ENCODE measurements at regions not wholly inside any gene's neighbourhood (a gene's known extent, or its start where the extent isn't known, plus 50 kb on each side); places are given as distances from the start of the nearest gene placed in this dataset.

DNA sequence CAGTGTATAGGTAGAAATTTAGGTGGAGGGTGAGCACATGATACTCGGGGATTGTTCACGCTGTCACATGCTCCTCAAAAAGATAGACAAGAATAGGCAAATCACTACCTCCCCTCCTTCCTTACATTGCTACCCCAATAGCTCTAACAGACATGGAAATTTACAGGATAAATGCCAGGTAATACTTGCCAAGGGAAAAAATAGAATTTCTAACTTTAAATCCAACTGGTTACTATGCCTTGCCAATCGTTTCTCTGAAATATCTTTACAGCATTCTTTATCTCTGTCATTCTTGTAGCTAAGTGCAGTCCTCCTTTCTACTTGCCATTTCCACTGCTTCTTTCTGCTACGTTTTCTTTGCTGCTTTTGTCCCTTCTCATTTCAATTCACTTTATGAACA is 339.8 kb upstream of the ZEB2 start:
- WGBS (ENCODE audit: insufficient coverage): 94% methylated on average over 2 of the region's 4 CpGs
- no peak overlapping the region for H2AFZ ChIP-seq (ENCODE audit: insufficient read depth, low read depth, low read length, poor library complexity, severe bottlenecking)
- no peak overlapping the region for H3K27ac ChIP-seq (ENCODE audit: low read length in 2 of 2)
- peaks cover 0 to 3% (median 0%) of the 10 kb centered on the region in 3 donors for H3K9me3 ChIP-seq (ENCODE audit: control extremely low read depth in 1 of 3, control insufficient read depth in 2 of 3, insufficient read depth in 1 of 3, low read length in 2 of 3)
- no peak overlapping the region for H3K4me3 ChIP-seq (ENCODE audit: control extremely low read depth in 1 of 5, extremely low read depth in 1 of 5, insufficient read depth in 1 of 5, low read depth in 2 of 5, low read length in 4 of 5)
- TF ChIP-seq, protein P1, sequence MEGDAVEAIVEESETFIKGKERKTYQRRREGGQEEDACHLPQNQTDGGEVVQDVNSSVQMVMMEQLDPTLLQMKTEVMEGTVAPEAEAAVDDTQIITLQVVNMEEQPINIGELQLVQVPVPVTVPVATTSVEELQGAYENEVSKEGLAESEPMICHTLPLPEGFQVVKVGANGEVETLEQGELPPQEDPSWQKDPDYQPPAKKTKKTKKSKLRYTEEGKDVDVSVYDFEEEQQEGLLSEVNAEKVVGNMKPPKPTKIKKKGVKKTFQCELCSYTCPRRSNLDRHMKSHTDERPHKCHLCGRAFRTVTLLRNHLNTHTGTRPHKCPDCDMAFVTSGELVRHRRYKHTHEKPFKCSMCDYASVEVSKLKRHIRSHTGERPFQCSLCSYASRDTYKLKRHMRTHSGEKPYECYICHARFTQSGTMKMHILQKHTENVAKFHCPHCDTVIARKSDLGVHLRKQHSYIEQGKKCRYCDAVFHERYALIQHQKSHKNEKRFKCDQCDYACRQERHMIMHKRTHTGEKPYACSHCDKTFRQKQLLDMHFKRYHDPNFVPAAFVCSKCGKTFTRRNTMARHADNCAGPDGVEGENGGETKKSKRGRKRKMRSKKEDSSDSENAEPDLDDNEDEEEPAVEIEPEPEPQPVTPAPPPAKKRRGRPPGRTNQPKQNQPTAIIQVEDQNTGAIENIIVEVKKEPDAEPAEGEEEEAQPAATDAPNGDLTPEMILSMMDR (IDR thresholded peaks at IDR 0.05): no peak
- no peak for TF ChIP-seq EZH2 (IDR thresholded peaks at IDR 0.05; ENCODE audit: borderline replicate concordance, insufficient read depth, low read depth, low read length, poor library complexity, severe bottlenecking)
- ChIA-PET POLR2A (no interaction called here), CTCF (no interaction called here)
- H3K9ac ChIP-seq (ENCODE audit: low read length): no peak overlapping the region
- no peak for ATAC-seq (ENCODE audit: low read depth)
- H3K9me3 Mint-ChIP-seq (ENCODE audit: insufficient read depth): no peaks in the 10 kb centered on the region
- H3K4me2 ChIP-seq (replicated peaks; ENCODE audit: low read depth, low read length, poor library complexity, severe bottlenecking): no peak overlapping the region
- no peak for DNase-seq
- H3K27me3 ChIP-seq (replicated peaks in 1 of 4; ENCODE audit: control extremely low read depth in 1 of 4, control insufficient read depth in 3 of 4, insufficient read depth in 4 of 4, low read length in 3 of 4): no peaks in the 10 kb centered on the region
- no peaks in the 10 kb centered on the region for H4K20me1 ChIP-seq (ENCODE audit: control insufficient read depth, insufficient read depth, low read length, poor library complexity, severe bottlenecking)
- H3K27me3 Mint-ChIP-seq: no peaks in the 10 kb centered on the region
- no peak overlapping the region for H3K4me3 Mint-ChIP-seq
- no peaks in the 10 kb centered on the region for H3K36me3 ChIP-seq (replicated peaks in 1 of 2; ENCODE audit: control extremely low read depth in 1 of 2, control insufficient read depth in 1 of 2, extremely low read depth in 1 of 2, insufficient read depth in 2 of 2, low read length in 1 of 2)
- no peaks in the 10 kb centered on the region for H3K4me1 ChIP-seq (ENCODE audit: control insufficient read depth in 2 of 2, insufficient read depth in 2 of 2, low read length in 2 of 2)
- intact Hi-C loops (cut with micrococcal nuclease): no loop called here
- no peaks in the 10 kb centered on the region for H3K79me2 ChIP-seq (ENCODE audit: control insufficient read depth, insufficient read depth, low read length)
- H3K27ac Mint-ChIP-seq: no peak overlapping the region
- H3K4me1 Mint-ChIP-seq: no peaks in the 10 kb centered on the region

DNA sequence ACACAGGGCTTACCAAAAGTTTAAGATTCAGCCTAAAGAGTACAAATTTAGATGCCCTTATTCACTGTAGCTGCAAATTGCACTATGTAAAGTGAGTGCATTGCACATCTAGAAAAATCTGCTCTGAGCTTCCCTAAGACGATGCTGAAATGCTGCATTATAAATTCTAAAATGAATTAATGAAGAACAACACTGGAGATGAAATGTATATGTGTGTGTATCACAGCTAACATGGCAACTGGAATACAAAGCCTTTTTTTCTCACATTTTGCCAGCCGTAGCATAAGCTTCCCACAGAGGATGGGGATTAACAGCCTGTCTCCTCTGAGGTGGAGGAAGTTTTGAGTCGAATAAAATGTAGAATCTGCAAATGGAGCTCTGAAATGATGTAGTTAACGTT is 338.3 kb upstream of the ZEB2 start:
- H3K4me3 Mint-ChIP-seq: no peak overlapping the region
- ChIA-PET POLR2A (no interaction called here), CTCF (no interaction called here)
- H3K9me3 Mint-ChIP-seq (ENCODE audit: insufficient read depth): no peaks in the 10 kb centered on the region
- TF ChIP-seq EZH2 (IDR thresholded peaks at IDR 0.05; ENCODE audit: borderline replicate concordance, insufficient read depth, low read depth, low read length, poor library complexity, severe bottlenecking): no peak
- TF ChIP-seq, protein P1 (IDR thresholded peaks at IDR 0.05): no peak
- Histone ChIP-seq H3K27ac (ENCODE audit: low read length in 2 of 2) (no peak overlapping the region), H3K4me3 (ENCODE audit: control extremely low read depth in 1 of 5, extremely low read depth in 1 of 5, insufficient read depth in 1 of 5, low read depth in 2 of 5, low read length in 4 of 5) (no peak overlapping the region), H3K27me3 (replicated peaks in 1 of 4; ENCODE audit: control extremely low read depth in 1 of 4, control insufficient read depth in 3 of 4, insufficient read depth in 4 of 4, low read length in 3 of 4) (no peaks in the 10 kb centered on the region), H3K9ac (ENCODE audit: low read length) (no peak overlapping the region), H4K20me1 (ENCODE audit: control insufficient read depth, insufficient read depth, low read length, poor library complexity, severe bottlenecking) (no peaks in the 10 kb centered on the region), H2AFZ (ENCODE audit: insufficient read depth, low read depth, low read length, poor library complexity, severe bottlenecking) (no peak overlapping the region), H3K9me3 (ENCODE audit: control extremely low read depth in 1 of 3, control insufficient read depth in 2 of 3, insufficient read depth in 1 of 3, low read length in 2 of 3) (peaks cover 0 to 1% (median 0%) of the 10 kb centered on the region in 3 donors), H3K36me3 (replicated peaks in 1 of 2; ENCODE audit: control extremely low read depth in 1 of 2, control insufficient read depth in 1 of 2, extremely low read depth in 1 of 2, insufficient read depth in 2 of 2, low read length in 1 of 2) (no peaks in the 10 kb centered on the region), H3K4me1 (ENCODE audit: control insufficient read depth in 2 of 2, insufficient read depth in 2 of 2, low read length in 2 of 2) (no peaks in the 10 kb centered on the region), H3K4me2 (replicated peaks; ENCODE audit: low read depth, low read length, poor library complexity, severe bottlenecking) (no peak overlapping the region), H3K79me2 (ENCODE audit: control insufficient read depth, insufficient read depth, low read length) (no peaks in the 10 kb centered on the region)
- WGBS (ENCODE audit: insufficient coverage): 100% methylated on average over 1 of the region's 4 CpGs
- H3K27me3 Mint-ChIP-seq: no peaks in the 10 kb centered on the region
- ATAC-seq (ENCODE audit: low read depth) (no peak), DNase-seq (no peak)
- intact Hi-C loops (cut with micrococcal nuclease): no loop called here
- no peak overlapping the region for H3K27ac Mint-ChIP-seq
- no peaks in the 10 kb centered on the region for H3K4me1 Mint-ChIP-seq
